GM18511 (cell line): ENCODE measurements at regions not wholly inside any gene's neighbourhood (a gene's known extent, or its start where the extent isn't known, plus 50 kb on each side); places are given as distances from the start of the nearest gene placed in this dataset.

Source experiments
- ATAC-seq: cut with Tn5 transposase; IDR thresholded peaks from one replicate; pipeline ENCODE4 v1.9.1; 2021; ENCODE audit warnings: mild to moderate bottlenecking, moderate library complexity; ENCODE audit not compliant: unreplicated experiment

- ATAC-seq: no peak
Observed at GRCh38 chr11:62030071-62030684, 62.7 kb upstream of the FTH1 start.

GRCh38 chr11:62026739-62027370 is 59.4 kb upstream of the FTH1 start:
- no peak for ATAC-seq

GRCh38 chr11:62025487-62026105 is 58.2 kb upstream of the FTH1 start:
- ATAC-seq: peak; percentile 82

DNA sequence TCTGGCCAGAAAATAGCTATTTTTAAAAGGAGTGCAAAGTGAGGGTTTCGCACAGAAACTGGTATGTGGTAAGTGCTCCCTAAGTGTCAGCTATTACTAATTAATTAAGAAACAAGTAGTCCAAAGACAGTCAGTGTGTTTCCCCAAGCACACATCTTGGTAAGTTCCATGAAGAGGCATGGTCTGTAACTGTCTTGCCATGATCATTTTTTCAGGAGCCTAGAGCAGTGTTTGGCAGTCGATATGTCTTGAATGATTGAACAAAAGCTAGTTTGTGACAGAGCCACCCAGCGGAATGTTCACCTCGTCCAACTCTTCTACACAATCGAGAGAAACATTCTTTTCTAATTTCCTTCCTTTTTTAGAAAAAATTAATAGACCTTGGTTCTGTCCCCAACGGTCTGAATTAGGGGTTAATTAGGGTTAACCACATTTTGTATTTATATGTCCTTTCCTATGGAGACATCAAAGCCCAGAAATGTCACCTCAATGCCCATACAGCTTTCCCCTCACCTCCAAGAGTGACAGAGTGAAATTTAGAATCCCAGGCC is 57.6 kb upstream of the FTH1 start:
- peak; percentile 6 for ATAC-seq

- ATAC-seq: no peak
Observed at GRCh38 chr11:62022211-62022610, 54.8 kb upstream of the FTH1 start.

DNA sequence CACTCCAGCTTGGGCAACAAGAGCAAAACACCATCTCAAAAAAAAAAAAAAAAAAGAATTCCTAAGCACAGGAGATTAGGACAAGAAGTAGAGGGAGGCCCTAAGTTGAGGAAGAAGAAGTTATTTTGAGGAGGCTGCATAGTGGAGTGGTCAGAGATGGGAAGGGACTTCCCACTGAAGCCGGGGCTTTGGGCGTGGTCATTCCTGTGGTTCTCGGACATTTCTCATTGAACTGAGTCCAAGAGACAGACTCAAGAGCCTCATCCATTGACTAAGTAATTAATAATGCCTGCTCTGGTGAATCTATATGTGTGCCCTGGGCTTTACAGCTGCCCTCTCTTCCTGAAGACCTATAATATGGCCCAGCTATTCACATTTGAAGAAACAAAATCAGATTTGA is 53.2 kb upstream of the FTH1 start:
- ATAC-seq: no peak

- ATAC-seq: no peak
Observed at GRCh38 chr11:62018981-62019664, 51.7 kb upstream of the FTH1 start.

DNA sequence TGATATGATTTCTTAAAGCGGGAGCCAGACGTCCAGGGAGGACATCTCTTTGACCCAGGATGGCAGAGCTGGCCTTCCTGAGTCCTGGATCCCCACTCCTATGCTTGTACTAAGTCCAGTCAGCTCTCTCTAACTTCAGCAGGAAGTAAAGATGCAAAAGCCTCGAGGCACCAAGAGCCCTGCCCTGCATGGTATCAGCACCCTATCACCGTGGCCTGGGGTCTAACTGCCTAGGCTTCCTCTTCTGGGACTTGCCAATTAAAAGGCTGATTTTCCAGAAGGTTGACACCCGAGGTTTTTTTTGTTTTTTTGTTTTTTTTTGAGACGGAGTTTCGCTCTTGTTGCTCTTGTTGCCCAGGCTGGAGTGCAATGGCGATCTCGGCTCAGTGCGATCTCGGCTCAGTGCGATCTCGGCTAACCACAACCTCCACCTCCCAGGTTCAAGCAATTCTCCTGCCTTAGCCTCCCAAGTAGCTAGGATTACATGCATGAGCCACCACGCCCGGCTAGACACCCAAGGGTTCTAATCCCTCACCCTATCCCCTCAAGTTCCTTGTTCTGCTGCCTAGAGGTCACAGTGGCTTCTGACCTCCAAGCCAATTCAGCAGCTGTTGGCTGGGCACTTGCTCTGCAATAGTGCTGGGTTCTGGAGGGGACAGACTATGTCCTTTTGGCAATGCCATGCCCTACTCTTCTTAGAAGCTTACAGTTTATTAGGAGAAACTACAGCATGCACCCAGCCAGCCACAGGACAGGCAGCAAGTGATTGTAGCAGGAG is 50.6 kb upstream of the FTH1 start:
- ATAC-seq: no peak
